Urinary bladder (tissue), 3 donors: ENCODE measurements at regions not wholly inside any gene's neighbourhood (a gene's known extent, or its start where the extent isn't known, plus 50 kb on each side); places are given as distances from the start of the nearest gene placed in this dataset.

Source experiments
- DNase-seq: peaks from one replicate; pipeline ENCODE4 v3.0.0-alpha.2; 2015; ENCODE audit errors: extremely low spot score
- H3K27ac ChIP-seq: one replicate; pipeline ENCODE4 v1.5.1; 2013; ENCODE audit warnings: low read depth, mild to moderate bottlenecking, moderate library complexity
- H3K36me3 ChIP-seq: one replicate; pipeline ENCODE4 v1.6.1; 2013; ENCODE audit warnings: mild to moderate bottlenecking, moderate library complexity; ENCODE audit not compliant: insufficient read depth
- H3K4me1 ChIP-seq: one replicate; pipeline ENCODE4 v1.6.1; 2013; ENCODE audit warnings: mild to moderate bottlenecking, moderate library complexity; ENCODE audit not compliant: insufficient read depth
- H3K4me3 ChIP-seq: one replicate; pipeline ENCODE4 v1.5.1; 2013; ENCODE audit warnings: low read depth, low read length
- WGBS: extraction: QIAGEN DNeasy Blood & Tissue Kit; methylation state at CpG from one replicate; pipeline ENCODE4 v1.1.7; 2013; 5-methylcytosine and 5-hydroxymethylcytosine counted together
- donor health status: healthy with polysubstance abuse.
- donor health status: healthy.

DNA sequence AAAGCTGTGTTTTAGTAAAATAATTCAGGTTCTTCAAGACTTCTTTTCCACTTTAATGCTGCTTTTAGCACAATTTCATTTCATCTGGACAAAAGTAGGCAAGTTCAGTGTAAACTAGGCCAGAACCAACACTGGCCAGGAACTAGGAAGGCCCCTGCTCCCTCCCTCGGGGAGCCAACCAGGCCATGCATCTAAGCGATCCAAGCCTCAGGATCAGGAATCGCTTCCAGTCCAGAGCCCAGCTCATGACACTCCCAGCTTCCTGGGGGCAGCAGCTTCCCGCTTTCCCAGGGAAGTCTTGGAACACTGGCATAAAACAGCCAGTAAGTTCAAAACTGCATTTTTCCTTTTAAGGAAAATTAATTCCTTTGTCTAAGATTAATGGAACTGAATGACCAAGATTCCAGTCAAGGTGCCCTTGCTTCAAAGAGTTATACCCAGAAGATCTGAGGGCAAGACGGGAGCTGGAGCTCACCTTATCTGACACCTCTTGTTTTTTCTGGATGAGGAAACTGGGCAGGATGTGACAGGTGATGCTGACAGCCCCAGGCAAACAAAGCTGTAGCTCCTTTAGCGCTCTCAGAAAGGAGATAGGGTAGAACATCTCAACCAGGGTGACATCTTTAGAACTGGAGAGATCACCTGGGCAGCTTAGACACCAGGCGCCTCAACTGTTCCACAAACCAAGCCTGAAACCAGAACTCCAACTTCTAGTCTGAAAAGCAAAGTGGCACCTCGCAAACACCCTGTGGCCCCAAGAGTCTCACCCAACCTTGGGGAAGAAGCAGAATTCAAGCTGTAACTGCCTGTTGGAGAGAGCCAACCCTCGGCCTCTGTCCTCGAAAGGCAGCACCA is 61.4 kb upstream of the PNMA1 start:
- H3K27ac ChIP-seq: peak overlapping the region; percentile 13
- no peaks in the 10 kb centered on the region for H3K4me1 ChIP-seq
- no peak overlapping the region for H3K4me3 ChIP-seq
- DNase-seq: no peak
- WGBS: 70% methylated on average over 10 of the region's 10 CpGs
- H3K36me3 ChIP-seq: no peaks in the 10 kb centered on the region

DNA sequence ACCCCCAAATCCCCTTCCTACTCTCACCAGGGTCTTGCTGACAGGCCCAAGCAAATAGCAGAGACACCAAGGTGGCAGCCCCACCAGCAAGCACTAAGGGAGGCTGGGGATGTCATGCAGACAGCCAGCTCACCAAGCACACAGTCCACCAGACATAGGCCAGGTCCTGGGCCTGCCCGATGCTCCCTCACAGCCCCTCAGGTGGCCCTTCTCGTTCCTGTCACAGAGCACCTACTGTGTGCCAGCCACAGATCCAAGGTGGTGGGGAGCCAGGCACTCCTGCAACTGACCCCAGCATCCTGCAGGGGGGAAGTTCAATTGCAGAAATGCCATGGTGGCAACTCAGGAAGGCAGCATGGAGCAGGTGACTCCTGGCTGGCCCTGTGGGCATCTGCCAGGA is 60.5 kb upstream of the PNMA1 start:
- Histone ChIP-seq H3K4me3 (no peak overlapping the region), H3K27ac (no peak overlapping the region), H3K4me1 (no peaks in the 10 kb centered on the region), H3K36me3 (no peaks in the 10 kb centered on the region)
- DNase-seq: no peak
- WGBS: 83% methylated on average over 2 of the region's 2 CpGs

- Histone ChIP-seq H3K4me3 (no peak overlapping the region), H3K27ac (no peak overlapping the region), H3K4me1 (no peaks in the 10 kb centered on the region), H3K36me3 (no peaks in the 10 kb centered on the region)
- DNase-seq: no peak
- 56% methylated on average over 3 of the region's 3 CpGs for WGBS
These were observed 60.0 kb upstream of the PNMA1 start for GRCh38 chr14:73774241-73774570.

GRCh38 chr14:73773441-73774240 is 59.5 kb upstream of the PNMA1 start:
- Histone ChIP-seq H3K36me3 (no peaks in the 10 kb centered on the region), H3K4me3 (no peak overlapping the region), H3K27ac (no peak overlapping the region), H3K4me1 (no peaks in the 10 kb centered on the region)
- 88% methylated on average over 11 of the region's 11 CpGs for WGBS
- no peak for DNase-seq

DNA sequence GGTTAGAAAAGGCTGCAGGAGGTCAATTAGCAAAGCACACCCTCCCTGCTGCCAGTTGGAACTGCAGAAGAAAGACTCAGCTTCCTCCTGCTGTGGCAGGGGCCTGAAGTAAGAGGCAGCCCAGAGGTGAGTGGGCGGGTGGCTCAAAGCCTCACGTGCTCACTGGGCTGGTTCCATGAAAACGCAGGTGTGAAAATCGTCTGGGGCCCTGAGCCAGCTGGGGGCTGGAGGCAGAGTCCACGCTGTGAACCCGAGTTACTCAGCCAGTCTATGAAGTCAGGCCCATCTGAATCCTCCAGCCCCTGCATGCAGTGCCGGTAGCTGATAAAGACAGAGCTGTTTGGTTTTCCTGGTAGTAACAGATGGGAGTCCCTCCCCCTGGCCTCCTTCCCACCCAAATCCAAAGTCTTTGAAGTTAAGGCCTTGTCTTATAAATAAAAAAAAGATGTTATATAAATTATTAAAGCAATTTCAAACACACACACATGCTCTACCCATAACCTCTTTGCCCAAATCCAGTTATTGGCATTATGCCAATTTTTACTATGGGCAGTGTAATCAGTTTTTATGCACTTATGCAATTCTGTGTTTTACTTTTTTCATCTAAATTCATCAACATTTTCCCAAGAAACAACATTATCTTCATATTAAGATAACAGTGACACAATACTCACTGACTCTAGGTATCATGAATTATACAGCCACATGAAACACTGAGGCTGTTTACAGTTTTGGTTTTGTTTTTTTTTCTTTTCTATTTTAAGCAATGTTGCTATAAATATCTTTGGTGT is 57.9 kb upstream of the PNMA1 start:
- H3K4me1 ChIP-seq: no peaks in the 10 kb centered on the region
- 8% methylated on average over 7 of the region's 7 CpGs for WGBS
- no peak overlapping the region for H3K4me3 ChIP-seq
- peak overlapping the region; percentile 57 for H3K27ac ChIP-seq
- no peak for DNase-seq
- H3K36me3 ChIP-seq: no peaks in the 10 kb centered on the region

GRCh38 chr14:73770977-73771847 is 57.0 kb upstream of the PNMA1 start:
- no peaks in the 10 kb centered on the region for H3K4me1 ChIP-seq
- no peaks in the 10 kb centered on the region for H3K36me3 ChIP-seq
- WGBS: 58% methylated on average over 18 of the region's 18 CpGs
- DNase-seq: no peak
- peak overlapping the region; percentile 61 for H3K27ac ChIP-seq
- H3K4me3 ChIP-seq: no peak overlapping the region

GRCh38 chr14:73768107-73768506 is 53.9 kb upstream of the PNMA1 start:
- Histone ChIP-seq H3K4me1 (peaks cover 3% of the 10 kb centered on the region), H3K4me3 (no peak overlapping the region), H3K36me3 (no peaks in the 10 kb centered on the region), H3K27ac (no peak overlapping the region)
- no peak for DNase-seq
- 93% methylated on average over 4 of the region's 4 CpGs for WGBS

GRCh38 chr14:73764406-73765280 is 50.5 kb upstream of the PNMA1 start:
- Histone ChIP-seq H3K27ac (peak overlapping the region; percentile 62), H3K4me1 (peaks cover 3% of the 10 kb centered on the region), H3K36me3 (no peaks in the 10 kb centered on the region), H3K4me3 (no peak overlapping the region)
- no peak for DNase-seq
- 25% methylated on average over 8 of the region's 8 CpGs for WGBS
